Suprapubic skin (tissue), 4 donors: ENCODE measurements at regions not wholly inside any gene's neighbourhood (a gene's known extent, or its start where the extent isn't known, plus 50 kb on each side); places are given as distances from the start of the nearest gene placed in this dataset.

ENCODE experiments used
- CTCF ChIP-seq, 2 donors: fragments of 200-600 bp in 1 of 2; fragments of 450-650 bp in 1 of 2; sonication (generic) in 1 of 2; IDR thresholded peaks; one replicate each; pipeline ENCODE4 v1.5.1; 2016 to 2019; ENCODE audit warnings: antibody characterized with exemption in 2 of 2, mild to moderate bottlenecking in 1 of 2, moderate library complexity in 1 of 2
- POLR2A ChIP-seq, 2 donors: fragments of 450-650 bp; IDR thresholded peaks; one replicate each; pipeline ENCODE4 v1.6.1; 2017; ENCODE audit warnings: antibody characterized with exemption in 2 of 2, mild to moderate bottlenecking in 2 of 2, moderate library complexity in 2 of 2
- POLR2AphosphoS5 ChIP-seq, 3 donors: sonication (generic); formaldehyde crosslinking; IDR thresholded peaks; one replicate each; pipeline ENCODE4 v1.6.1; 2017; ENCODE audit warnings: antibody characterized with exemption in 3 of 3

GRCh38 chr6:26257272-26257671, 107.7 kb upstream of the BTN3A2 start:
- TF ChIP-seq CTCF (IDR thresholded peaks at IDR 0.05) (no peak), POLR2AphosphoS5 (IDR thresholded peaks at IDR 0.05) (no peak), POLR2A (IDR thresholded peaks at IDR 0.05) (no peak)
